CD4-positive, alpha-beta T cell treated with Interleukin-2 at 100 ng/mL for 4 hours (primary cell): ENCODE measurements at regions not wholly inside any gene's neighbourhood (a gene's known extent, or its start where the extent isn't known, plus 50 kb on each side); places are given as distances from the start of the nearest gene placed in this dataset.

ENCODE experiments used
- DNase-seq: peaks from one replicate; pipeline ENCODE4 v3.0.0-alpha.2; 2020; ENCODE audit warnings: low spot score

GRCh38 chr21:36532769-36533467 lies 53.0 kb upstream of the CLDN14 start:
- no peak for DNase-seq

- no peak for DNase-seq
Measured at GRCh38 chr21:36533468-36533848, 53.5 kb upstream of the CLDN14 start.

- no peak for DNase-seq
Measured at GRCh38 chr21:36534656-36535055, 54.7 kb upstream of the CLDN14 start.

- no peak for DNase-seq
Measured at GRCh38 chr21:36535618-36536241, 55.8 kb upstream of the CLDN14 start.

GRCh38 chr21:36538761-36539160 lies 58.8 kb upstream of the CLDN14 start:
- no peak for DNase-seq

GRCh38 chr21:36539434-36540150 lies 59.7 kb upstream of the CLDN14 start:
- DNase-seq = no peak

- no peak for DNase-seq
Measured at GRCh38 chr21:36540700-36541099, 60.8 kb upstream of the CLDN14 start.

GRCh38 chr21:36541721-36542139 lies 61.8 kb upstream of the CLDN14 start:
- no peak for DNase-seq

GRCh38 chr21:36542312-36543101 lies 62.6 kb upstream of the CLDN14 start:
- no peak for DNase-seq

GRCh38 chr21:36543924-36544323 lies 64.0 kb upstream of the CLDN14 start:
- no peak for DNase-seq

GRCh38 chr21:36544545-36544944 lies 64.6 kb upstream of the CLDN14 start:
- DNase-seq = no peak

- no peak for DNase-seq
Measured at GRCh38 chr21:36545776-36546511, 66.0 kb upstream of the CLDN14 start.

GRCh38 chr21:36547464-36547863 lies 67.5 kb upstream of the CLDN14 start:
- no peak for DNase-seq

- no peak for DNase-seq
Measured at GRCh38 chr21:36548866-36549265, 68.9 kb upstream of the CLDN14 start.

GRCh38 chr21:36549470-36549869 lies 69.5 kb upstream of the CLDN14 start:
- DNase-seq = no peak

- no peak for DNase-seq
Measured at GRCh38 chr21:36550761-36551160, 70.8 kb upstream of the CLDN14 start.

- DNase-seq = no peak
Measured at GRCh38 chr21:36551321-36551720, 71.4 kb upstream of the CLDN14 start.

- DNase-seq = no peak
Measured at GRCh38 chr21:36551731-36552433, 72.0 kb upstream of the CLDN14 start.

- DNase-seq = no peak
Measured at GRCh38 chr21:36552434-36552785, 72.5 kb upstream of the CLDN14 start.

- DNase-seq = no peak
Measured at GRCh38 chr21:36553406-36553805, 73.5 kb upstream of the CLDN14 start.
